ENCODE measurements at regions not wholly inside any gene's neighbourhood (a gene's known extent, or its start where the extent isn't known, plus 50 kb on each side); places are given as distances from the start of the nearest gene placed in this dataset.

DNA sequence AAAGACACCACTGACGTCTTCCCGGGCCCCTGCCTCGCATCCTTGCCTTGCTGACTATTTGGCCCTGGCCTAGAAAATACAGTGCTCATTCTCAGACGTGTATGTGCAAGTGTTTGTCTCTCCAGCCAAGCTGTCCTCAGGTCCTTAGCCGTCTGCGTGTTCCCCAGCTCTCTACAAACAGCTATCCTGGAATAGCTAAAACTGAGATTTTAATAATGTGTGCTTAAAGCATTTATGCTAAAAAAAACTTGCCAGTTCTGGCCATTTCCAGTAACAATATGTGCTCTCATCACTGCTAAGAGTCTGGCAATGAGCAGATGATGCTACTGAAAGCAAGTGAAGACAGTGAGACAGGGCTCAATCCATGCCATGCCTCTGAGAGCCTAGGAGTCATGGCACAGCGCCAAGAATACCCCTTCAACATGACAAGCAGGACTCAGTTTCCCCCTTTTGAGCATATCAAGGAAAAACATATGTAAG is 55.7 kb downstream of the IRF2BP2 start:
- DNase-seq = no peak

GRCh38 chr1:234553240-234554188 is 56.5 kb downstream of the IRF2BP2 start:
- no peak for DNase-seq

DNA sequence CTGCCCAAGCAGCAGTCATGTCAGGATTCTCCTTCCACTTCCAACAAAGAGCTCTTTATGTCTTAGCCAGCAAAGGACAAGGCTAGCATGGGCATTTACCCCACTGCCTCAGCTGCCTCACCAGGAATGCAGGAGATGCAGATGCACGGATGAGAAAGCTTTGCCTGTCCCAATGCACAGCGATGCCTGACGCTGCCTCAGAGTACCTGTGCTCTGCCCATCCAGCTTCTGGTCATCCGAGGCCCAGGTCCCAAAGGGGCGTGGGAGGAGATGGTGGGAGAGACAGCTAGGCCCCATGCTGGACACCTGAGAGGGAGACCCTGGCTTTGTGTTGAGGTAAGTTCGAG is 59.0 kb downstream of the IRF2BP2 start:
- no peak for DNase-seq

GRCh38 chr1:234550341-234551031 is 59.5 kb downstream of the IRF2BP2 start:
- no peak for DNase-seq

- no peak for DNase-seq
Observed at GRCh38 chr1:234549447-234550021, 60.4 kb downstream of the IRF2BP2 start.

DNA sequence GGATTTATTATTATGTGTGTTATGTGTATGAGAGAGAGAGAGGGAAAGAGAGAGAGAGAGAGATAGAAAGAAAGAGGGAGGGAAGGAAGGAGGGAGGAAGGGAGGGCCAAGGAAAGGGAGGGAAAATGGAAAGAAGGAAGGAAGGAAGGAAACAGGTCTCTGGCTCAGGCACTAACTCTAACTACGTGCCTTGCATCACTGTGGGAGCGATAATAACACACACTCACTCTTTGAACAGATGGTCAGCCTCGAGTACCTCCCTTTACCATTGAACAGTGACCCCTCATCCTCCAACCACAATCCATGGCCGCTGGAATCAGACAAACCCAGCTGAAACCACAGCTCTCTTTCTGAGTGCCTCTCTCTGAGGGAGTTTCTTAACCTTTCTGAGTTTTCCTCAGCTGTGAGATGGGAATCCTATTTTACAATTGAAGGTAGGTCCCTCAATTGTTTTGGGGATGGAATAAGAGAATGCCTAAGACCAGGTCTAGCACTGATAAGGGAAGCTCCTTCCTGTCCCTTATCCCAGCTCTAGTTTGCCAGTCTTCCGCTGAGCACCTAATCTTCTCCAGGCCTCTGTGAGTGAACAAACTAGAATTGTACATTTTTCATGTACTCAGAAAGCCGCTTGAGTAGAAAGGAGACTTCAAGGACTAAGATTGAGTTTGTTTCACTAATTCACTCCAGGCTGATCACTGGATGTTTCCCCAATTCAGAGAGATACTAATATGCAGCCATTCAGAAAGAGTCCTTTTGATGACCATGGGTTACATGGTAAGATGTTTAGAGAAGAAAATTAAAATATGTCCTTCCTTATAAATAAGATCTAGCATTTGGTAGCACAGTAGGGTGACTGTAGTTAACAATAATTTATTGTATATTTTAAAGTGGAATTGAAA is 62.8 kb downstream of the IRF2BP2 start:
- no peak for DNase-seq

- no peak for DNase-seq
Observed at GRCh38 chr1:234546387-234546704, 63.6 kb downstream of the IRF2BP2 start.

DNA sequence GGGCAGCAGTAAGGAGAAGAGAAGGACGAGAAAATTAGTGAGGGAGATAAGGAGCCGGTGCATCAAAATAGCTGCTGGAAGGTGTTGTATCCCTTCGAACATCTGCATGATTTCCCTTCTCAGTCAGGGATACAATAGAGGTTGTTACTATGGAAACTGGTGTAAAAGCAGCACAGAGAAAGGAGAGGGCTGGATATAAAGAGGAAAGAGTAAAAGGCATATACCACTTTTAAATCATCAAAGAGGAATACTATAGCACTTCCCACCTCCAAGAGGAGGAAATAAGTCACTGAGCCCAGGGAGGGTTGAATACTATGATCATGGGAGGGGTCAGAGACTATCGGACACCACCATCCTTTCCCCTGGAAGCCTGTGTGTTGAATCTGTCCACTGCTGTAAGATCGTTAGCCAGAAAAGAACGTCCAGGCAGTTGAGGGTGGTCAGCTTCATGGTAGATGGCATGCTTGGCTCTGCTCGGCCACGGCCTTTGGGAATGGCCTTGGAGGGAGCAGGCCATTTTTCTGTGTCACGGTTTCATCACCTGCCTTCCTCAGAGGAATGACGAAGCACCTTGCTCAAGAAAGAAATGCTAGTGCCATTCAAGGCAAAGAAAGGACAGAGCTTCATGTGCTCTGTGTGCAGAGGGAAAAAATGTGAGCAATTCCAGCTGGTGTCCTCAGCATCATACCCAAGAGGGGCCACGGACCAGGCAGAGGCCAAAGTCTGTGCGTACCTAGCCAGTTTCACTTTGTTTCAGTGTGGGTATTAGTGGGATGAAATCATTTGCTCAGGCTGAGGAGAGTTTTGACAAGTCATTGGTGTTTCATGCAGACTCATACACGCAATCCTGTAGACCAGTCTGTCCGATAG is 64.2 kb downstream of the IRF2BP2 start:
- DNase-seq = no peak

DNA sequence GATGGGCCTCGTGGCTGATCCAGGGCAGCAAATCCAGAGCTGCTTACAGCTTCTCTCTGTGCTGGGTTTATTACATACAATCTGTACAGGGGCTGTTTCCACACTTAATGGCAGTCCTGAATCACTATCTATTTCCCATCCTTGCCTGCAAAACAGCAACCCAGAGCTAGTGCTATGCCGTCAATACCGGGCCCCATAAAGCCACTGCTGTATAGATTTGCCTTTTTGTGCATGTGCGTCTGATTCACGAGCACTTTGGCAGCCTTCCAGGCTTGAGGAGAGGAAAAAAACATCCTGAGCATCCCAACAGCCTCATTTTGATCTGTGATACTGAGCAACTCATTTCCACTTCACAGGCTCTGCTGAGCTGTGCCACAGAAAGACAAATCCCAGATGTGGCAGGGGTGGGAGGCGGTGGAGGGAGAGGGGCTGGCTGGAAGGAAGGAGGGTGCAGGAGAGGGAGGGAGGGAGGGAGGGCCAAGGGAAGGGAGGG is 65.2 kb upstream of the TARBP1 start:
- DNase-seq = peak; percentile 12

DNA sequence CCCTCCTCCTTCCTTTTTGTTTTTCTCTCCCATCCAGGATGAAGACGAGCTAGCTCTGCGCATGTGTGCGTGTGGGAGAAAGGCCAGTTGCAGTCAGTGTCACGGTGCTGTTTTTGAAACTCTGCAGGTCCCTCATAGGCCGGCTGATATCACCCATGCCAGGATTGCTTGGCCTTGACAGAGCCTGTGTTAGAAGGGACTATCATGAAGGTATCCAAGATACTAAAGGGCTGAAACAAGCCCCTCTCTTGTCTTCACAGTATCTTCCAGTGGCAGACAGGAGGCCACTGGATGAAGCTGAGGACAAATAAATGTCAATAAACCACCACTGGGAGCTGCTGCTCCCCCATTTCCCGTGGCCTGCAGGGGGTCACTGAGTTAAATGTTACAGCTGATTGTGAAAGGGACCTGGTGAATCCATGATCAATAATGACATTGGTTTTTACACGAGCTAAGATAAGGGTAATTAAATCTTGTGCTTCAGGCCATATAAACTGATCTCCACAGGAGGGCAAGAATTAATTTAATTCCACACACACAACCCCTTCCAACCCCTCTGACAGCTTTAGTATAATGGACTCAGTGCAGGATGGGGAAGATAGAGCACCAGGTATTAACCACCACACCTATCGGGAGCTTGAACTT is 64.6 kb upstream of the TARBP1 start:
- DNase-seq = no peak

GRCh38 chr1:234542211-234542850 is 63.4 kb upstream of the TARBP1 start:
- no peak for DNase-seq

GRCh38 chr1:234541286-234541975 is 62.5 kb upstream of the TARBP1 start:
- DNase-seq = no peak

DNA sequence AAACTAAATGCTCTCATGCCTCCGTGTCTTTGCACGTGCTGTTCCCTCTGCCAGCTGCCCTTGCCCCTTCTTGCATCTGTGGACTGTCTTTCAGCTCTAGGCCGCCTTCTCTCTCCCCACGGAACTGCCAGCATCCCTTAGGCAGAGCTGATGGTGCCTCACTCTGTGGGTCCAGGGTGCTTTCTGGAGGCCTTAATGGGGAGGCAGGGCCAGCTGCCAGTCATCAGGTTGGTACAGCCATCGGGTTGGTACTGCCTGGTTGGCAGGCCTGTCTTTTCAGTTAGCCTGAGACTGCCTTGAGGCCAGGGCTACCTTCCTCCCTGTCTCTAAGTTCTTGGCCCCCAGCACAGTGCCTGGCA is 61.4 kb upstream of the TARBP1 start:
- DNase-seq = no peak

GRCh38 chr1:234539666-234540403 is 60.9 kb upstream of the TARBP1 start:
- DNase-seq = no peak

DNA sequence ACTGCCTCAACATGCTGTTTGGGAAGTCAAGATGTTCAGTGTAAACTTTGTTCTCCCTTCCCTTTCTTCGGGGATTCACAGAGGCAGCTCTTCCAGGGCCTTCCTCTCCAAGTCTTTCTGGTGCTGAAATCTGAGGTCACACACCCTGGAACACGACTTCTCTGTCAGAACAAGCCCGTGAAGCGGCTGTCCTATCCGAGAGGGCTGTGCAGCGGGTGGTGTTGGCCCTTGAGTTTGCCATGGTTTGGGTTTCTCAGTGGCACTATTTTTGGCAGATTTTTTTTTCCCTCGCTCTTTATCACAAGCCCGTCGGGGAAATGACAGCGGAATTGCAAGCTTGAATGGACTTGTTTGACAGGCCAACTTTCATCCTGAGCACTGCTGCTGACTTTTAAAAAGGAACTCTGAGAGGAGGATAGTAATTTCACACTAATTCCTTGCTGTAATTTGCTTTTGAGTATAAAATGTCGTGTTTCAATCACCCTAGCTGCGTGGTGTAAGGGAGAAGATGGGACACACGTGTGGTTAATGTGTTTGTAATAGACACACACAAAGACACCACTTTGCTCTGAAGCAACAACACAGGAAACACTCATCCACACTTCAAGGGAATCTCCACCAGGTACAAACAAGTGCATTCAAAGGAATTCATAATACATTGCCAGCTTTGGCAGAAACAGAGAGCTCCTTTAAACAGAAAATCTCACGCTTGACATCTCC is 60.1 kb upstream of the TARBP1 start:
- DNase-seq = no peak

DNA sequence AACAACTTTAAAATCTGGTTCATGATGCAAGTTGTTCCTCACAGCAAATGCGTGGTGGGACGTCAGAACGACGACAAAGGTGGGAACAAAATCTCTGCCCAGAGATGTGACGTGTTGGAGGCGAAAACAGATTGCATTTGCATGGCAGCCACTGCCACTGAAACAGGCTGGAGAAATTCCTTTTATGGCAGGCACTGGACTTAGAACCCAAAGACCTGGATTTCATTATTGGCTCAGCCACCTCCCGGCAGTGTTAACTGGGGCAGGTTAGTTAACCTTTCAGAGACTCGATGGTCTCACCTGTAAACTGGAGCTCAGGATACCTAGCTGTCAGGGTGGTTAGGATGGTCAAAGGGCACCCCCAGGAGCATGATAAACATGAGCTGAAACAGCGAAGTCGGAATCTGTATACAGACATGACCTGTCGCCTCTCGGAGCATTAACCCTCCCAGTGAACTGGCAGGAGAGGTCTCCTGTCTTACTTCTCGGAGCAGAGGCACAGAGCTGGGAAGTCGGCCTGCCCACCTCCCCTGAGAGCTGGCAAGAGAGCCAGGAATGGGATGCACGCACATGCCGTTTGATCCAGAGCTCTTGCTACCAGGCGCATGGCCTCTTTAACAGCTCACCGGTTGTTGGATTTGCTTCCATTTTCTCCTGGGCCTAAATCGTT is 59.2 kb upstream of the TARBP1 start:
- no peak for DNase-seq

DNA sequence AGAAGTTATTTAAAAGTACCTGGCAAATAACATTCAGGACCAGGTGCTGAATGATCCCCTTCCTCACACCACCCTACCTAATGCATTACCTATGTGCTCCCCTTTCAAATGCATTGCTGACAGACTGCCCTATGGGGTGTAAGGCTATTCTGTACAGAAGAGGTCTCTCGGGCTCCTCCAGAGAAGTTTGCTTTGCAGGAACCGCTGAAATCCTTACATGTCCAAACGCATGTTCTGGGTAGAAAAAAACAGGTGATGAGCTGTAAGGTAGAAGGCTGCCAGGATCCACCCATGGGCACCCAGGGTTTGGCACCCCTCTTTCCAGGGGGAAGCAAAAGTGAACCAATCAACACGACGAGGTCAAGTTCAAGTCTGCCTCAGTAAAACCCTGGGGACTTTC is 58.3 kb upstream of the TARBP1 start:
- DNase-seq = no peak

GRCh38 chr1:234536741-234537140 is 57.8 kb upstream of the TARBP1 start:
- DNase-seq = no peak
